ENCODE measurements at regions not wholly inside any gene's neighbourhood (a gene's known extent, or its start where the extent isn't known, plus 50 kb on each side); places are given as distances from the start of the nearest gene placed in this dataset.

GRCh38 chr18:56165601-56166355 is 472.6 kb downstream of the TXNL1 start:
- DNase-seq: no peak

DNA sequence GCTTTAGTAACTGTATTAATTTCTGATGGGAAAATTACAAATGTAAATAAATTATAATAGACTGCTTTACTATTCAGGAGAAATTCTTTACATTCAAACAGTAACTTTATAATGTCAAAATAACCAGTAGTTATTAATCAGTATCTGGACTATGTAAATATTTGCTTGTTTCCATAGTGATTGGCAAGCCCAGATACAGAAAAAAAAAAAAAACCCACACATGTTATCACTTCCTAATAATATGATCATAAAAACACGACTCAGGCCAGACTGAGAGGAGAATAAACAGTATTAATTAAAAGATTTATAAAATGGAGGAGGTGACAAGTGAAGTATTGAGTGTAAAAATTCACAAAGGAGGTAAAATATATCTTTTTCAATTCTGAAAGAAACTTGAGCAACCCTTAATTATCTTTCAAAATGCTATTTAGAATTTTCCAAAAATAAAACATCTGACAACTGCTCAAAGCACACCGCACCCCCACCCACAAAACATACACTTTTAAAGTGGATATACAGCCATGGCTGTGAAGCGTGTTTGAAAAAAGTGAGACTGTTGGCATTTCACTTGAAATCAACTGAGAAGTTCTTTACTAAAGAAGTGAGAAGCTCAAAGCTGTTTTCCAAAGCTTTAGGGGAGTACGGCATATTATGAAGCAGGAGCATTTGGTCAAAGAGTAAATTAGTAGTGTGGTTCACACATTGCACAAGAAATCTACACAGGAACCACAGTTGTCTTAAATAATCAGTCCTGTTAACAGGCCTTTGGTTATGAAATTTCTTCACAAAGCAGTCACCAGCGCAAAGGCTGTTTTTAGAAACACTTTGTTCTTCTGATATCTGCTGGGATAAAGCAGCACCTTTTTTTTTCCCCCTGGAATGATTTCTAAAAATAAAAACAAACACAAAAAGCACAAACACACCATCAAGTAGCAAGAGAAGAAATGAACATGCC is 475.8 kb downstream of the TXNL1 start:
- no peak for DNase-seq

DNA sequence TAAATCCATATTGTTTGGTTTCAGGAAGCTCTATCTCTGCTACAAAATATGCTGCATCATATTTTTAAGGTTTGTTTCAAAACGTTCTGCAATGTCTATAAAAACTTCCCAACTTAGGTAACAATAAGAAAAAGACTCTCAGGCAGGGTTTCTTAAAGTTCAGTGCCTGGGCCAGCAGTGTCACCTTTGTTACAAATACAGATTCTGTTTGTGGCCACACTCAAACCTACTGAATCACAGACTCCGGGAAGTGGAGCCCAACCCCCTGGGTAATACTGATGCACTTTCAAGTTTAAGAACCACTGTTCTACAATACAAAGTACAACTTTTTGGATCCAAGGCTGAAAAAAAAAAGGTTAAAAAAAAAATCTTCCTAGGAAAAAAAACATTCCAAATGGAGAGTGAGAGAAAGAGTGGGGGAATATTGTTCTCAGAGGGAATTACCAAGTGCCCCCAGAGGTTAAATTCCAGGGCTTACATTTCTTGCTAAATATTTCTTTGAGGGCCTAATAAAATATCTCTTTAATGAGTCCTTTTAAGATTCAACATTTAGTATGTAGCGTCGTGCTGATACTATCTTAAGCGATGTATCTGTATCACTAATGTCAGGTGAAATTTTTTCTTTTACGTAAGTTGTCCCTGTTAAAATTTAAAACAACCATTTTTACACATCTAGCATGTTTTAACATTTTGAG is 476.7 kb downstream of the TXNL1 start:
- no peak for DNase-seq

- DNase-seq: no peak
These were observed 479.7 kb downstream of the TXNL1 start for GRCh38 chr18:56158676-56159075.

DNA sequence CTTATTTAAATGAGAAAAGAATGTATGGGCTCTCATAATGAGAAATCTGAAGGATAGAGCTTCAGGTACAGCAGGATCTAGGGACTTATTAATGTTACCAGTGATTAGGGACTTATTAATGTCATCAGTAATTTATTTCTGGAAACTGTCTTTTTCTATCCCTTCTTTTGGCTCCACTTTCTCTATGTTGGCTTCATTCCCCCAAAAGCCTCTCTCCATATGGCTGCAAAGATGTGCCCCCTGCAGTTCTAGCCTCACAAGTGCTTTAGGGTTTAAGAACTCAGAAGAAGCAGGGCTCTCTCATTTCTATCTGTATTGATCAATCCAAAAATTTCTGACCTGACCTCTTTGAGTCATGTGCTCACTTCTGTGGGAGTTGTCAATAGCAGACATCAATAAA is 480.9 kb downstream of the TXNL1 start:
- DNase-seq: no peak

DNA sequence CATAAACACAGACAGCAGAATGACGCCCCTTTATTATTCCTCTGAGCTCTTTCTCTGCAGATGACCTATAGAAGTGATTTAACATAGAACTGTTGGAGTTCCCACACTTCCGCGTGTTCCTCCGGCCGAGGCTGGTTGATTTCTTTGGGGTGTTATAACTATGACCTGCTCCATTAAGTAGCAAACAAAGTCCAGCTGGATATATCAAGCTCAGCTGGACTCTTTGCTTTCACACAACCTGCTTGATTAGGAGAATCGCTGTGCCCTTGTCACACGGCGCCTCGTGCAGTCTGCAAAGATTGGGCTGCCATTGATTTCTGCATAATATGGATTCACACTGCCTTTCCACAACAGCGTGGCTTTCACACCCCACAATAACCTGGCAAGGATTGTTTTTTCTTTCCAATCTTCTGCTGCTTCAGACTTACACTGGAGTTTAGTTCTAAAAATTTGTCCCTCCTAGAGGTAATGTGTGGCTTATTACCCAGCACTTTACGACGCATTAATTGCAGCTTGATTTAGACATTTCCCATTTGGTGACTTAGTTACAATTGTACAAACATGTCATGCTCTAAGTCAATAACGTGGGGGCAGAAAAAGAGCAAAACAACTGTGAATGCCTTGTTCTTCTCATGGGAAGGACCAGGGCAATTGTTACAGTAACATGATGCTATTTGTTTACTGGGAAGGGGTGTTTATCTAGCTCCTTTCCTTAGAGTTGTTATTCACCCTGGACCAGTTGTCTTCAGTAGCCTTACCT is 485.7 kb downstream of the TXNL1 start:
- no peak for DNase-seq

DNA sequence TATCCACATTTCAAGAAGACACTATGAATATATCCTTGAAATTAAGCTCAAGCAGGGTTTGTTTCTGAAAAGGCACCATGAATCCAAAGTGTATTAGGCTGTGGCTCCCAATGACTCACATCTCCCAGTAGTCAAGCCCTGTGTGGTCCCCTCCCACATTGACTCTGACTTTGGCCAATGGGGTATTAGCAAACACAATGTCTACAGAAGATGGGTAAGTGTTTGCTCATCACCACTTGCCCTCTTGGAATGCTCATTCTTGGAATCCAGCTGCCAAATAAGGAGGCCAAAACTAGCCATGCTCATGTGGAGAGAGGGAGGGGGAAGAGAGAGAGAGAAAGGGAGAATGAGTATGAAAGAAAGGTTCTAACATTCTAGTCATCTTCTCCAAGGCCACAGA is 490.0 kb downstream of the TXNL1 start:
- DNase-seq: no peak

- no peak for DNase-seq
These were observed 491.8 kb downstream of the TXNL1 start for GRCh38 chr18:56146565-56146964.

- no peak for DNase-seq
These were observed 496.4 kb downstream of the TXNL1 start for GRCh38 chr18:56142001-56142400.

DNA sequence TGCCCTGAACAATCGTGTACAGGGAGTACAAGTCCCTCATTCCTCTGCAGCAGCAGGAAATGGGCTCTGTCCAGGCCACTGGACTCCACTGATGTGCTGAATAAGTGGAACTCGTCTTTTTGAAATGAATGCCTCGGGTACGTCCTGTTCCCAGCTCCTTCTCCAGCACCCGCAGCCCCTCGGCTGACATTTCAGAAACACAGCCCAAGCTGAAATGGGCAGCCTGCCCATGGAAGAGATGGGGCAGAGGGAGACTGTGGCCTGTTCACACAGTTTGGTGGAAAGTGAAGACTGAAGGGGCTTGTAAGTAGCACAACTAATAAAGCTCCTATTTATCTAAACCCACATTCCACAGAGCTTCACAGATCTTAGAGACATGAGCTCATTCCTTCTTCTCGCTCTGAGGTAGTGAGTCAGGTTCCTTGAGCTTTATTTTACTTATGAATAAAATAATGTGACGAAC is 498.6 kb downstream of the TXNL1 start:
- DNase-seq: no peak

DNA sequence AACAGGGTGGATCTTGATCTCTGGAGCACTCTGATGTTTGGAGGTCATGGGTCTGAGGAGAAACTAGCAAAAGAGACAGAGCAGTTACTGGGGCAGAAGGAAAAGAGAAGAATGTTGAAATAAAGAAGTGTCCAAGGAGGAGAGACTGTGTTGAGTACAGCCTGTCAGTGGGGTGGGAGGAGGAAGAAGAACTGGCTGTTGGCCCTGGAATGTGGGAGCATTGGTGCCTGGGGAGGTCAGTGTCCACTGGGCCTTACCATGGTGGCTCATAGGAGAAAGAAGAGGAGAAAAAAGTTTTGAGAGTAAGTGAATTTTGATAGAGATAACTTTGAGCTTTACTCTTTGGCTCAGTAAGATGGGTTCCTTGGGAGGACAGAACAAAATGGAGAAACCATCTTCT is 499.0 kb downstream of the TXNL1 start:
- DNase-seq: no peak

GRCh38 chr18:56136105-56136504 is 502.3 kb downstream of the TXNL1 start:
- no peak for DNase-seq

GRCh38 chr18:56130481-56130880 is 507.9 kb downstream of the TXNL1 start:
- no peak for DNase-seq

- DNase-seq: no peak
These were observed 510.1 kb downstream of the TXNL1 start for GRCh38 chr18:56128153-56128791.

DNA sequence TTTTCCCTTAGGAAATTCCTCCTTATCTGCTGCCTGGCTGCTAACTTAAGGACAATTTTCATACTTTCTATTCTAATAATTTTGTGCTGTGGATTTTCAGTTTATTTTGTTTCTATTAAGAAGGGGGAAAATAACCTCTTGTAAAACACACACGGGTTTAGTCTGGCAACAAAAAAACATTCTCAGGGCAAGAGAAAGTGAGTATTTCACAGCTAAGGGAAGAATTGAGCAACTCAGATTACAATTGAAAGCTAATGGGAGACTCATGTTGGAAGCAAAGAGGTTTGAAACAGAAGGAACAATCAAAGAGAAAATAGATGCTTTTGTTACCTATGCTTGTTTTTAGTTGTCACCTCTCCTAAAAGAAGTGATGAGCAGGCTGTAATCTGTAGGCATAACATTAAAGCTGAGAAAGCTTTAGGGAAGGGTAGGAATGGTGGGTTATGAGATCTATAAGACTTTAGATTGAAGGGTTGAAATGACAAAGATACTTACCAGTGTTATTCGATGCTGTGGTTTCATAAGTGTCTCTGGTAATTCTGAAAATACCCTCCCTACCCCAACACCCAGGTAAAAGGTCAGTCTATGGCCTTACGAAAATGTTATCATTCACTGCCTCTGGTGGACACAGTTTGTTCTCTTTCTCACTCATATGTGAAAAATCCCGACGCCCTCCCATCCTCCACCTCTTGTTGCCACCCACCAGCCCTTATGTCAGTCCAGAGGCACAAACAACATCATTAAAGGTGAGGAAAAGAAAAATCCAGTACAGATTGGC is 510.9 kb downstream of the TXNL1 start:
- DNase-seq: no peak

DNA sequence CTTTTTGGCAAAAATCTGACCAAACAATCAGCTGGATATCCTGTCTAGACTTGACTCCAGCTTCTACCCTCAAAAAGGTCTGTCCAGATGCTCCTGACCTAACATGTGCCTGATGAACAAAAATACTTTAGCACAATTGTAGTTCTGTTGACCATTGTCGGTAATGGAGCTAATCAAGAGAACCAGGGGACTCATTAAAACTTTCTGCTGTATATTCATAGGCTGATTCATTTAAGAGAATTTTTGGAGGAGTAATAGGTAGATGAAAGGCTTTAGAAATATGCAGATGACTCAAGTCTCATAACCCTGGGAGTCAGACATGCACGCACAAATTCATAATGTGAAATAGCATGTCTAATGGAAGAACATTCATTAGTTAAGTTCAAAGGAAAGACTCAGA is 514.2 kb downstream of the TXNL1 start:
- no peak for DNase-seq

- no peak for DNase-seq
These were observed 516.7 kb downstream of the TXNL1 start for GRCh38 chr18:56121669-56122068.

- DNase-seq: no peak
These were observed 517.6 kb downstream of the TXNL1 start for GRCh38 chr18:56120782-56121181.

DNA sequence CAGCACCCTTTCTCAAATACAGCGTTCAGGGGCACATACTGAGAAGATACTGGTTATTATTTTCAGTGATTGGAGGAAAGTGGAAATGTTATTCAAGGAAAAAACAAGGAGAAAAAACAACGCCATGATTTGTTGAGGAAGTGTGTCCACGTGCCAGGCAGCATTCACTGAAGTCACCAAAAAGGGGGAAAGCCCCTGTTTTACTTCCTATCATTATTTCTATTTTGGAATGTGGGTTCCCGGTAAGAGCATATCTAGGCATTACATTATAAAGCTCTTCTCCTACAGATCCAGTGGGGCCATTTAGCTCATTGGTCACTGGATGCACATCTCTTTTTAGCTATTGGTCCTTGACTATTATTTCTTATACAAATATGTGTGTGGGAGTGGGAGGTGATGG is 518.7 kb downstream of the TXNL1 start:
- no peak for DNase-seq

- no peak for DNase-seq
These were observed 520.0 kb downstream of the TXNL1 start for GRCh38 chr18:56118422-56118821.

All from CD4-positive, alpha-beta T cell treated with Interleukin-21 for 1 hour (primary cell).